Right kidney (tissue), 1 donor: ENCODE measurements at regions not wholly inside any gene's neighbourhood (a gene's known extent, or its start where the extent isn't known, plus 50 kb on each side); places are given as distances from the start of the nearest gene placed in this dataset.

Source experiments
- DNase-seq: peaks from one replicate; pipeline ENCODE4 v3.0.0-alpha.2; 2016

DNA sequence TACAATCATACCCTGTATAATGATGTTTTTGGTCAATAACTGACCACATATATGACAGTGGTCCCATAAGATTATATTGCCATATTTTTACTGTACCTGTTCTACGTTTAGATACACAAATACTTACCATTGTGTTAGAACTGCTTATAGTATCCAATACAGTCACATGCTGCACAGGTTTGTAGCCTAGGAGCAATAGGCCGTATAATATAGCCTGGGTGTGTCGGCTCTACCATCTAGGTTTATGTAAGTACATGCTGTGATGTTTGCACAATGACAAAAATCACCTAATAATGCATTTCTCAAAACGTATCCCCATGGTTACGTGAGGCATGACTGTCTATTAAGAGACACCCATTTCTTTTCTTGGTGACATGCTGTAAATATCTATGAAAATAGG lies 55.0 kb upstream of the APCDD1 start:
- no peak for DNase-seq

DNA sequence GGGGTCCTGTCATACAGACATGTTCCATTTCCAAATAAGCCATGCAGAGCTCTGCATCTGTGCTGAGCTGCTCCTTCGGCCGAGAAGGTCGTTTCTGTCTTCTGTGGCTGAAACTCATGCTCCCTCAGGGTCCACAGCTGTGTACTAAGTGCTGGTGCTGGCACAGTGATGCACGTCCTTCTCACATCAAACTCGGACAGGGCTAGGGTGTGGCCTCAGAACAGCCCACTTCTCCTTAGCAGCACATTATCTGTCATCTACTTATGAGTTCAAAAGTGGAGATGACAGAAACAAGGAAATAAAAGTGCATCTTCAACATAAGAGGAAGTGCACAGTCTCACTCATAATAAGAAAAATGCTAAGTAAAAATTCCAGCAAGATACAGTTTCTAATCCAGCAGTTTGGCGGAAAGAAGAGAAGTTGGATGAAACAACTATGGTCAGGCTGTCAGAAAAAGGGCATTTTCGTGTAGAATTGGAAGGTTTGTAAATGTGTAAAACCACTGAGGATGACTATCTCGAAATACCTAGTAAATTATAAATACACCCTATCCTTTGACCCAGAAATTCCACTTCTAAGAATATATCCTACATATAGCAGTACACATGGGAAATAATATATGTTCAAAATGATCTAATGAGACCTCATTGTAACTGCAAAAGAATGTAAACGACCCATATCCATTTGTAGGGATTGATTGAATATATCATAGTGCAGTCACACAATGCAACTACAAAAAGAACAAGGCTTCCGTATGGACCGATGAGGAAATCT lies 53.7 kb upstream of the APCDD1 start:
- DNase-seq: no peak

DNA sequence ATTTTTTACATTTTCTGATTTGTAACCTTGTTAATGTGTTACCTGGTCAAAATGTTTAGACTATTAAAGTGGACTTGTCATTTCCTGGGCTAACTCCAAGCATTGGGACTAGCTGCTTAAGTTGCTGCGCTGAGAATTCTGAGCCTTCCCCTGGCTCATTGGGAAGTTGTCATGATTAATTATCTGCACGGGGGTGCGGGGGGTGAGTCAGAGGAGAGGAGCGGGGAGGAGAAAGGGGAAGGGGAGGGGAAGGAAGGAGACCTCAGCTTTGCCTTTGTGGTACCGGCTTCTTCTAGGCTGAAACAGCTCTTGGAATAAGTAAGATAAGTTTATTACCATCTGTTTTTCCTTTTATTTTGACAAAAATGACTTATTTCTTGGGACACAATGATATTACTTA lies 52.9 kb upstream of the APCDD1 start:
- DNase-seq: no peak

DNA sequence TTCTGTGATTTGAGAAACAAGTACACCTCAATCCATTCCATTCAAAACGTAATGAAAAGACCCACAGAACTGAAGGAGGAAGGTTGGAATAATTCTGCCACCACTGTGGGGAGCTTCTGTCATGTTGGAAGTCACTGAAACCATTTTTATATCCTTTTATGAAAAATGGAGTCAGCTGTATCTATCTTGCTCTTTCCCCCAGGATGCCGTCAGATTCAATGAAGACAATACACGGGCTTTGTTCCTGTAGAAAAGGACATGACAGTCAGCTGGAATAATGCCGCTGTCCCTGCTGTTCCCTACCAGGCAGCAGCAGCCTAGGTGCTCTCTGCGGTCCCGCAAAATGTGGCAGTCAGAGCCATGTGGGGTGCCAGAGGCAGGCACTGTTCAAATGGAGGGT lies 52.5 kb upstream of the APCDD1 start:
- DNase-seq: no peak

- DNase-seq: no peak
These were observed 51.4 kb upstream of the APCDD1 start for GRCh38 chr18:10402871-10403559.

- DNase-seq: no peak
These were observed 50.7 kb upstream of the APCDD1 start for GRCh38 chr18:10403708-10404107.

- DNase-seq: no peak
These were observed 50.3 kb upstream of the APCDD1 start for GRCh38 chr18:10404168-10404567.
